GM12878 (cell line): ENCODE measurements at regions not wholly inside any gene's neighbourhood (a gene's known extent, or its start where the extent isn't known, plus 50 kb on each side); places are given as distances from the start of the nearest gene placed in this dataset.
"Not testable (repeated sequence)": the region's sequence is repeated elsewhere in the genome, so short reads cannot be mapped to it uniquely, and the experiment has no call there.

Source experiments
- ATAC-seq: fragments of 200-7000 bp; cut with Tn5 transposase; 3 replicates; pipeline ENCODE4 v1.9.1; 2020; ENCODE audit warnings: mild to moderate bottlenecking, moderate library complexity
- BruUV-seq: library from RNA; stranded (reverse); fragments of 400-500 nt; replicated peaks from 2 replicates; lab custom pipeline; 2021; lab: Mats Ljungman, UMichigan
- CTCF ChIA-PET: fragments of 300-600 bp; sonication (Branson Sonifier 250); formaldehyde crosslinking; extraction: SDS; loops from one replicate; lab custom pipeline; 2021; ENCODE audit warnings: inconsistent platforms; lab: Yijun Ruan, JAX
- POLR2A ChIA-PET: fragments of 350-600 bp; formaldehyde crosslinking; extraction: SDS; loops from one replicate; lab custom pipeline; 2021; ENCODE audit warnings: inconsistent platforms; lab: Charles Lee
- RAD21 ChIA-PET: fragments of 300-600 bp; sonication (Branson Sonifier 250); formaldehyde crosslinking; loops from one replicate; lab custom pipeline; 2023; ENCODE audit warnings: antibody characterized with exemption; ENCODE audit not compliant: unreplicated experiment; lab: Charles Lee
- SMC1A ChIA-PET: fragments of 300-600 bp; sonication (Branson Sonifier 250); formaldehyde crosslinking; loops from one replicate; lab custom pipeline; 2023; ENCODE audit not compliant: unreplicated experiment, uncharacterized antibody; lab: Charles Lee
- DNase-seq: peaks from one replicate; pipeline ENCODE4 v3.0.0-alpha.2; 2011; ENCODE audit warnings: low read depth, low spot score
- FAIRE-seq: peaks from 3 replicates; lab custom pipeline; 2011; peaks lifted over from hg19 to GRCh38; lab: Jason Lieb, UNC
- H2AFZ ChIP-seq: 2 replicates; pipeline ENCODE4 v1.6.0; 2011; ENCODE audit warnings: low read depth, low read length, control low read depth; ENCODE audit not compliant: control insufficient read depth
- H3K27ac ChIP-seq: 2 replicates; pipeline ENCODE4 v1.5.1; 2011; ENCODE audit warnings: control low read depth; ENCODE audit not compliant: control insufficient read depth, insufficient read depth
- H3K27me3 ChIP-seq, 2 experiments: replicated peaks in 1 of 2; 2 replicates each; pipeline versions ENCODE4 v1.6.0 to v1.6.1; 2011; ENCODE audit warnings: low read length in 1 of 2; ENCODE audit not compliant: control insufficient read depth in 2 of 2, insufficient read depth in 2 of 2
- H3K36me3 ChIP-seq, 2 experiments: 2 replicates each; pipeline ENCODE4 v1.5.1; 2011; ENCODE audit warnings: low read length in 1 of 2; ENCODE audit not compliant: control insufficient read depth in 2 of 2, insufficient read depth in 2 of 2
- H3K4me1 ChIP-seq: 2 replicates; pipeline ENCODE4 v1.6.1; 2011; ENCODE audit warnings: mild to moderate bottlenecking, low read length, moderate library complexity, mixed read lengths; ENCODE audit not compliant: control insufficient read depth, insufficient read depth
- H3K4me2 ChIP-seq: 2 replicates; pipeline ENCODE4 v1.6.0; 2011; ENCODE audit warnings: control low read depth; ENCODE audit not compliant: control insufficient read depth, insufficient read depth
- H3K4me3 ChIP-seq: fragments of 200-600 bp; sonication (generic); 2 replicates; pipeline ENCODE4 v1.5.1; 2016
- H3K79me2 ChIP-seq: 2 replicates; pipeline ENCODE4 v1.6.0; 2011; ENCODE audit warnings: low read length; ENCODE audit not compliant: control insufficient read depth, insufficient read depth
- H3K9ac ChIP-seq: 2 replicates; pipeline ENCODE4 v1.8.0; 2011; ENCODE audit warnings: low read length, control low read depth, mixed read lengths; ENCODE audit not compliant: control insufficient read depth, insufficient read depth
- H3K9me3 ChIP-seq: replicated peaks from 3 replicates; pipeline ENCODE4 v1.5.1; 2011; ENCODE audit warnings: mild to moderate bottlenecking, low read length; ENCODE audit not compliant: control insufficient read depth, insufficient read depth
- H4K20me1 ChIP-seq: 2 replicates; pipeline ENCODE4 v1.6.0; 2011; ENCODE audit not compliant: control insufficient read depth, insufficient read depth
- ATF3 ChIP-seq: IDR thresholded peaks from 2 replicates; pipeline ENCODE4 v1.6.1; 2011; ENCODE audit warnings: low read depth, mild to moderate bottlenecking, low read length, moderate library complexity, borderline replicate concordance; ENCODE audit errors: extremely low read depth
- CTCF ChIP-seq, 3 experiments: IDR thresholded peaks in 2 of 3; conservative IDR thresholded peaks in 1 of 3; 2 replicates each; pipeline ENCODE4 v1.5.1; 2011; ENCODE audit warnings: low read depth in 3 of 3, low read length in 3 of 3, mild to moderate bottlenecking in 3 of 3, control low read depth in 2 of 3, moderate library complexity in 2 of 3, inconsistent platforms in 1 of 3, mixed read lengths in 1 of 3; ENCODE audit not compliant: control insufficient read depth in 2 of 3, insufficient read depth in 1 of 3; ENCODE audit errors: extremely low read depth in 1 of 3
- FOXK2 ChIP-seq: fragments of 450-650 bp; IDR thresholded peaks from 2 replicates; pipeline ENCODE4 v1.6.1; 2017; ENCODE audit warnings: mild to moderate bottlenecking, moderate library complexity
- GATAD2B ChIP-seq: fragments of 450-650 bp; conservative IDR thresholded peaks from 2 replicates; pipeline ENCODE4 v1.6.1; 2017; ENCODE audit warnings: low read depth, mild to moderate bottlenecking, moderate library complexity
- KDM1A ChIP-seq: fragments of 200-600 bp; sonication (generic); IDR thresholded peaks from 2 replicates; pipeline ENCODE4 v1.6.1; 2016; ENCODE audit warnings: borderline replicate concordance
- NFXL1 ChIP-seq: fragments of 450-650 bp; IDR thresholded peaks from 2 replicates; pipeline ENCODE4 v1.6.1; 2017; ENCODE audit warnings: antibody characterized with exemption, mild to moderate bottlenecking, borderline replicate concordance
- NR2F1 ChIP-seq: fragments of 450-650 bp; conservative IDR thresholded peaks from 2 replicates; pipeline ENCODE4 v1.6.1; 2017; ENCODE audit warnings: mild to moderate bottlenecking
- RCOR1 ChIP-seq: conservative IDR thresholded peaks from 2 replicates; pipeline ENCODE4 v1.6.1; 2012; ENCODE audit warnings: low read depth, low read length, improper control_type of control experiment
- SPI1 ChIP-seq: IDR thresholded peaks from 2 replicates; pipeline ENCODE4 v1.6.1; 2011; ENCODE audit warnings: low read depth, mild to moderate bottlenecking, low read length, moderate library complexity, borderline replicate concordance; ENCODE audit not compliant: insufficient read depth
- STAT3 ChIP-seq: IDR thresholded peaks from 2 replicates; pipeline ENCODE4 v1.6.1; 2011; ENCODE audit warnings: low read depth, low read length, improper control_type of control experiment
- ZNF207 ChIP-seq: fragments of 450-650 bp; IDR thresholded peaks from 2 replicates; pipeline ENCODE4 v1.6.1; 2014; ENCODE audit warnings: antibody characterized with exemption, mild to moderate bottlenecking, borderline replicate concordance
- ZNF622 ChIP-seq: fragments of 450-650 bp; IDR thresholded peaks from 2 replicates; pipeline ENCODE4 v1.6.1; 2017; ENCODE audit warnings: mild to moderate bottlenecking, inconsistent platforms
- WGBS: methylation state at CpG from one replicate; pipeline ENCODE4 v1.1.6; 2016; ENCODE audit warnings: low lambda C conversion rate; ENCODE audit not compliant: insufficient replicate concordance, insufficient coverage; ENCODE audit errors: missing lambda C conversion rate; 5-methylcytosine and 5-hydroxymethylcytosine counted together
- in situ Hi-C: fragments of 300-500 bp; cut with MboI; formaldehyde crosslinking; loops from 9 replicates; pipeline ENCODE4 v1.14.3; 2018; ENCODE audit warnings: mixed read lengths
- intact Hi-C: fragments of 100-400 bp; cut with micrococcal nuclease; formaldehyde crosslinking; loops from one replicate; pipeline ENCODE4 v1.14.2; 2022; ENCODE audit not compliant: unreplicated experiment
- TF ChIP-seq, protein P1 (sequence below): IDR thresholded peaks from 2 replicates; pipeline ENCODE4 v1.6.1; 2011; ENCODE audit warnings: borderline replicate concordance, low read depth, mild to moderate bottlenecking, moderate library complexity, mixed read lengths, low read length; ENCODE audit not compliant: insufficient read depth; ENCODE audit errors: extremely low read length

DNA sequence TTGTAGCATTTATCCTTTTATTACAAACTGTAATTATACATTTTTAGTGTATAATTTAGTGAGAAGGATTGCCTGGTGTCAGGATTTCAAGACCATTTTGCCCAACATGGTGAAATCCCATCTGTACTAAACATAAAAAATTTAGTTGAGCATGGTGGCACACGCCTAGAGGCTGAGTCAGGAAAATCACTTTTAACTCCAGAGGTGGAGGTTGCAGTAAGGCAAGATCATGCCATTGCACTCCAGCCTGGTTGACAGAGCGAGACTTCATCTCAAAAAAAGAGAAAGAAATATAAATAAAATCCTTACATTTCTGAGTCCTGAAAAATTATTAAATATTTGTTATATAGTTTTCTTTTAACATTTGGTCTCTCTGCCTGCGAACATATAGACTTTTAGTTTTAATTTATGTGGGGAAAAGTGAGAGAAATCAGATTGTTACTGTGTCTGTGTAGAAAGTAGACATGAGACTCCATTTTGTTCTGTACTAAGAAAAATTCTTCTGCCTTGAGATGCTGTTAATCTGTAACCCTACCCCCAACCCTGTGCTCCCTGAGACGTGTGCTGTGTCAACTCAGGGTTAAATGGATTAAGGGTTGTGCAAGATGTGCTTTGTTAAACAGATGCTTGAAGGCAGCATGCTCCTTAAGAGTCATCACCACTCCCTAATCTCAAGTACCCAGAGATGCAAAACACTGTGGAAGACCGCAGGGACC is 99.5 kb downstream of the ZNF737 start:
- not testable (repeated sequence) for FAIRE-seq, ATAC-seq, BruUV-seq

GRCh38 chr19:20453425-20453935 is 112.1 kb downstream of the ZNF737 start:
- 29% methylated on average over 2 of the region's 2 CpGs for WGBS
- no peaks in the 10 kb centered on the region for H3K27me3 ChIP-seq
- H3K79me2 ChIP-seq, result no peaks in the 10 kb centered on the region
- no TSS peak for BruUV-seq
- H3K9ac ChIP-seq, result no peak overlapping the region
- ChIA-PET CTCF (no interaction called here), SMC1A (no interaction called here), RAD21 (no interaction called here), POLR2A (interaction anchor here (0.6 kb wide), 1 partner anchor 111 kb away, joined by 3 read pairs; no protein-coding TSS in a partner anchor)
- no peaks in the 10 kb centered on the region for H3K4me1 ChIP-seq
- no peaks in the 10 kb centered on the region for H3K36me3 ChIP-seq
- H2AFZ ChIP-seq, result no peak overlapping the region
- ATAC-seq, result no peak
- no peak overlapping the region for H3K4me3 ChIP-seq
- DNase-seq, result no peak
- in situ Hi-C loops (no loop called here), intact Hi-C loops (no loop called here)
- no peaks in the 10 kb centered on the region for H4K20me1 ChIP-seq
- H3K9me3 ChIP-seq, result no peaks in the 10 kb centered on the region
- no peak overlapping the region for H3K4me2 ChIP-seq
- FAIRE-seq, result no peak
- no peak overlapping the region for H3K27ac ChIP-seq
- TF ChIP-seq SPI1 (no peak), FOXK2 (no peak), KDM1A (no peak), RCOR1 (no peak), ZNF207 (no peak), ZNF622 (no peak), STAT3 (no peak), NR2F1 (no peak), GATAD2B (no peak), CTCF (IDR thresholded peaks at IDR 0.05 in 2 of 3, conservative IDR thresholded peaks at IDR 0.05 in 1 of 3; ENCODE audit: control insufficient read depth in 2 of 3, extremely low read depth in 1 of 3, insufficient read depth in 1 of 3, low read depth in 3 of 3, low read length in 3 of 3) (no peak), NFXL1 (no peak), ATF3 (no peak)
- TF ChIP-seq, protein P1, sequence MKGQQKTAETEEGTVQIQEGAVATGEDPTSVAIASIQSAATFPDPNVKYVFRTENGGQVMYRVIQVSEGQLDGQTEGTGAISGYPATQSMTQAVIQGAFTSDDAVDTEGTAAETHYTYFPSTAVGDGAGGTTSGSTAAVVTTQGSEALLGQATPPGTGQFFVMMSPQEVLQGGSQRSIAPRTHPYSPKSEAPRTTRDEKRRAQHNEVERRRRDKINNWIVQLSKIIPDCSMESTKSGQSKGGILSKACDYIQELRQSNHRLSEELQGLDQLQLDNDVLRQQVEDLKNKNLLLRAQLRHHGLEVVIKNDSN, result no peak

More for the DNA sequence above, 99.5 kb downstream of the ZNF737 start:
- H3K4me1 ChIP-seq, H3K27ac ChIP-seq, H2AFZ ChIP-seq, H3K4me2 ChIP-seq, H3K79me2 ChIP-seq, H3K36me3 ChIP-seq, in situ Hi-C loops, intact Hi-C loops, DNase-seq, POLR2A ChIA-PET, RAD21 ChIA-PET, H3K4me3 ChIP-seq, H3K9me3 ChIP-seq, H3K9ac ChIP-seq, SMC1A ChIA-PET, H4K20me1 ChIP-seq, CTCF ChIA-PET, H3K27me3 ChIP-seq: not testable (repeated sequence)
- WGBS, result 0% methylated on average over 4 of the region's 5 CpGs
